Inflammatory macrophage (primary cell): ENCODE measurements at regions not wholly inside any gene's neighbourhood (a gene's known extent, or its start where the extent isn't known, plus 50 kb on each side); places are given as distances from the start of the nearest gene placed in this dataset.

Experiments used
- DNase-seq, 2 donors: peaks; one replicate each; pipeline ENCODE4 v3.0.0-alpha.2; 2020 to 2022

DNA sequence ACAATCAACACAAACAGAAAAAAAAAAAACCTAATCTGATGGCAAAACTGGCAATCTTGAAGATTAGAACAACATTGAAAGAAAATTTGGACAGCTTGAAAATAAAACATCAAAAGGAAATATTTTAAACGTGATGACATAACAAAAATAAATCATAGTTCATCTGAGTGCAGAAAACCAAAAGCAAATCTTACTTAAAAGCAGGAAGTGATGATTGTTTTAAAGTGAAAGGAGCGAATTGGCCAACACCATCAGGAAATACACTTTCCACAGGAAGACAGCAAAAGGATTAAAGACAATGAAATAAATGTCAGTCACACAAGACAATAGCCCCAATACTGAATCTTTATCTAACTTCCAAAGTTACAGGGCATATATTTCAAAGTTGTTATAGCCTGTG lies 696.5 kb upstream of the CHORDC1 start:
- DNase-seq = no peak

DNA sequence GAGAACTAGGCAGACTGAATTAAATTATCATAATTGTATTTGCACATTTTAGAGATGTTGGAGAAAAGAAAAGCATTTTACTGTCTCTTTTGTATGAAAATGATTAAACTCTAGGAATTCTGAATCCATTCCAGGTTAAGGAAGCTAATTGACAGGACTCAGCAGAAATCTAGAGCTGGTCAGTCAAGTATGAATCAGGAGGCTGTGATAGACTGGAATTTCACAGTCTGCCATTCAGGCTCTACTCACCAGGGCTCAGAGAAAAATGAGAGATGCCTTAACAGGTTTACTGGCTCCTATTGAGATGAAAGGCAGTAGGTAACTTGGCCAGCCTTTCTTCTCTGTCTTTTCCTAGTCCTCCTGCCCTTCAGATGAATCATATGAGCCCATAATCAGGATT lies 693.9 kb upstream of the CHORDC1 start:
- DNase-seq = no peak

DNA sequence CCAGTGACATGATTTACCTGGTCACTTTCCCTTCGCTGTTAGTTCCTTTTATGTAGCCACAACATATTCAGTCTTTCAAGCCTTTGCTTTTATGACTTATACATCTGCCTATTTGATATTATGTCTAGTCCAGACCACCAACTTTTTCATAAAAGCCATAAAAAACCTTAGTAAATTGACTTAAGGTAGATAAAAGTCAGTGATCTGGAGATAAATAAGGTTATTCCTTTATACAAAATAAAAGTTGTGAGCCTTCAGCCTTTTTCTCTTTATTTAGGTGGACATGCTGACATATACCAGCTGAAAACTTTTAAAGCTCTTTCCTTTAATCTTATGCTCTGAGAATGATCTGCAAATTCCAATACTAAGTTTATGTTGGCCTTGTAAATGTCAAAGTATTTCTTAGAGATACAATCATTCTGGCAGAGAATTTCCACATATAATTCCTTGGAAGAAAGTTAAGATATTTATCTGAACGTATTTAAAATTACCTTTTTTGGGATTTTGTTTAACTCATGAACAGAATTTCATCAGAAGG lies 690.4 kb upstream of the CHORDC1 start:
- DNase-seq = no peak

DNA sequence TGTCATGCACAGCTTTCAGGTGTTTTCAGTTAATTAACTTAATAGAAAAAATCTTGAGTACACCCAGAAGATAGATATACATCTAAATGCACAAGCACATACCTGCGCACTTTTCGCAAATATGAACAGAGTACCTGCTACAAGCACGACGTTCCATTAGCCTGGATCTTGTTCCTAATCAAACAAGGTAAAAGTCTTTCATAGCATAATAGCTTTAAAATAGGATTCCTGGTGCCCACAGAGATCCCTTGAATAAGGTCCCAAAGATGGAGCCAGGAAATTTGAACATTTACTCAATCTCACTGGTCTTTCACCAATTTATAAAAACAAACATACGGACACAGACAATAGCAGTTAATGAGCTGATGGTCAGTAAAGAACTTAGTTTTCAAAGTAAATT lies 689.8 kb upstream of the CHORDC1 start:
- no peak for DNase-seq

DNA sequence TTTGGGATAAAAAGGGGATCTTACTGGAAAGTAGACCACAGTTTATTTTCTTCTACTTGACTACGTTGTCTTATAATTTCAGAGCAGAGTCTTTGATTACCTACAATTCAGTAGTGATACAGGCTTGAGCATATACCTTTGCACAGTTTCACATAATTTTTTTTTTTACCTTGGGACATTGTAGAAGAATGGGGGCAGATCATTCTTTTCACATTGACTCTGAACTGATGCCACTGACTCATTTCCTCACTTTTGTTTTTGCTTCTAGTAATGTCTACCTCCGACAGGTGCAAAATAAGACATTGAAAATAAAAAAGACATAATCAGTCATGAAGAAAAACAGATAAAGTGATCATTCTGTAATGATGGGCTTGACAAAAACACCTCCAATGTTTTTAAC lies 688.3 kb upstream of the CHORDC1 start:
- no peak for DNase-seq

DNA sequence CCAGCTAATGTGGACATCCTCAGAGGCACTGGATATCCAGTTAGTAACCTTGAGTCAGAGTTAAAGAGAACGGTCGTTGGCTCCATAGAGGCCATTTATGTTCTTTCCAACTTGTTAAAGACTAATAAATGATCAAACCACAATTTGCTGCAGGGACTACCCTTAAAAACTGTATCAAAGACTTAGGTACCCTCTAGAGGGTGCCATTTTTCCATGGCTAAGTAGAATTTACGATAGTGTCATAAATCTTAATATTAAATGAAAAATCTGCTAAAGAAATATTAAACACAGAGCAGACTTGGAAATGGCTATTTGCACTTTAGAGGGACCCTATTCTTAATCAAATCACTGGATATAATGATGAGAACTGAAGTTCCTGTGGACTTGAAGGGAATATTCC lies 685.2 kb upstream of the CHORDC1 start:
- DNase-seq = no peak

DNA sequence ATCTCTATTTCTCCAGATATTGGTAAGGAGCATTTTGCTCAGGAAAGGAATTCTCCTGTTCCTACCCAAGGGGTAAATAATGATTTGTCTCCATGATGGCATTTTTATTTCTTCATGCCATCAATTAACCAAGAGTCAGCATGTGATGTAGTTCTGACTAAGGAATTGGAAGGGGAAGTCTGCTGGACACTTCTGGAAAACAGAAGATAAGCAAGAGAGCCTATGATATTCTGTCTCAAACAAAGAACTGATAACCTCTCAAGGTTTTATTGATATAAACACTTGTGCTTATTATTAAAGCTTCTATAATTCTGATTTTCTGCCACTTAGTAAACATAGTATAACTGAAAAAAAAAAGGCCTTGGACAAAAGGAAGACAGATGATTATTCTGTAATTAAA lies 673.0 kb upstream of the CHORDC1 start:
- no peak for DNase-seq

DNA sequence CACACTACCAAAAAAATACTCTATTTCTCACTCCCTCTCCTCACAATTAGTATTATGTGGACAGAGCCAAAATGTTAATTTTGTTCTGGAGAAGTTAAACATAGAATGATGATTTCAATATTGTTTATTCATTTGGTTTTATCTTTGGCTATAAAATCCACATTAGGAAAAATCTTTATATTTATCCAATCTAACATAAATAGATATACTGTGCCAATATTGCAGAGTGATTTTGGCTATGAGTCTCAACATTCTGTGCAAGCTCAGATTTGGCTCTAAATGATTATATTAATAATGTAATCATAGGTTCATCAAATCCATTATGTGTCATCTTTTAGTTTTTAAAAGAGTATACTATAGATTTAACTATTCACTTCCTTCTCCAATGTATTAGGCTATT lies 667.5 kb upstream of the CHORDC1 start:
- no peak for DNase-seq

DNA sequence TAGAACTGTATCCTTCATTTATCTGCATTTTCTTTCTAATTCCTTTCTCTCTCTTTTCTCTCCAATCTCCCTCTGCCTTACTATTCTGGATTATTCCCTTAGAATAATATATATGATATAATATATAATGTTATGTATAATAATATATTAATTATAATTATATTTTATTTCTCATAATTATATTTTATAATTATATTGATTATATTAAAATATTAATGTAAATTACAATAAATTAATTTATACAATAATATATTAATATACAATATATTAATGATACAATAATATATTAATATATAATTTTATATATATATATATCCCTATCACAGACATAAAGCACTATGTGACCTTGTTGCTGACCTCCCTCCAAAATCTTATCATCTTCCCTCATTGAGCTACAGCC lies 661.3 kb upstream of the CHORDC1 start:
- DNase-seq = no peak

DNA sequence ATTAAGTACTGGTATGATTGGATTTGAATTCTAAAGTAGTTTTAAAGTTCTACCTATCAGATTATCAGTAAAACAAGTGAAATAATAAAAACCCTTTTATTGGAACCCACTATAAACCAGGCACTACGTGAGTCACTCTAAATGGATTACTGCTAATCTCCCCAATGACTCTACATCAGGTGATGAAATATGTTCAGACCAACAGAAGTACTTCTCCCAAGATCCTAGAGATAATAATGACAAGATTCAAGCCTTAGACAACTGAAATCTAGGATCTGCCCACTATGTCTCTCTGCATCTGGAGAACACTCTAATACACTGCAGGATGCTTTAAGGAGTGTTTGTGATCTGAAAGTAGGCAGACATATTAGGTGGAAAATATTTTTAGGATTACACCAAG lies 652.1 kb upstream of the CHORDC1 start:
- DNase-seq = no peak

DNA sequence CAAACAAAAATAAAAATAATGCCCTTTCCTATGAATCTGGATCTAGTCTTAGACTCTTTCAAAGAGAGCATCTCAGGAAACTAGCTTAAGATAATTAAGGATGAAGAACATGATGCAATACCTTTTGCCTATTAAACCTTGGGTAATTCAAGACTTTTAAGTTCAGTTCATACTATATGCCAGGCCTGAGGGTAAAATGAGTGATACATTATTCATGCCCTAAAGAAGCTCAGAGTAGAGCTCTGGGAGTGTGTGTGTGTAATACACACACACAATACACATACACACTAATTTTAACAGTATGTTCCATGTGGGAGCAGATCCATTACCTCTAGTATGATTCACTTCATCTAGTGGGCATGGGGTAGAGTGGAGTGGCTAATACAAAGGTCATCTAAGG lies 651.4 kb upstream of the CHORDC1 start:
- DNase-seq = no peak

DNA sequence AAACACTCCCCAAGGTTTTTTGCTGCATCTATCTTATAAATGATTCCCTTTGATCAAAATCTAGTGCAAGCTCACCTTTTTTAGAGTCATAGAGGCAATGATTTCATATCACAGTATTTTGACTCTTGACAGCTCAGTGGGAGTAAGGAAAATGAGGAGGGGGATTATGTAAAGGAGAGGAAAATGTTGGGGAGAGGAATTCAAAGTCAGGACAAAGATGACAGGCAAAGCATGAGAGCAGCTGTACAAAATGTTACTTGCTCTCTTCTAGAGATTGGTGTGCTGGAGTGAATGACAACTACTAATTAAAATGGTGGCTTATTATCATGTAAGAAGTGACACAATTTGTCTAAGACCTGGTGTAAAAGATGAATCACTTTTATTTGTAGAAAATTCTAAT lies 644.6 kb upstream of the CHORDC1 start:
- no peak for DNase-seq

DNA sequence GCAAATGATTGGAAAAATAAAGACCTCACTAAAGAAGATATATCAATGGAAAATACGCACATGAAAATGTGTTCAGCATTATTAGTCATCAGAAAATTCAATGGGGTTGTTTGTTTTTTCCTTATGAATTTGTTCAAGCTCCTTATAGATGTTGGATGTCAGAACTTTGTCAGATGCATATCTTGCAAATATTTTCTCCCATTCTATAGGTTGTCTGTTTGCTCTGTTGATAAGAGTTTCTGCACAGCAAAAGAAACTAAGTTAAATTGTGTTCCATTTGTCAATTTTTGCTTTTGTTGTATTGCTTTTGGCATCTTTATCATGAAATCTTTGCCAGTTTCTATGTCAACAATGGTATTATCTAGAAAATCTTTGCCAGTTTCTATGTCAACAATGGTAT lies 633.9 kb upstream of the CHORDC1 start:
- DNase-seq = no peak

DNA sequence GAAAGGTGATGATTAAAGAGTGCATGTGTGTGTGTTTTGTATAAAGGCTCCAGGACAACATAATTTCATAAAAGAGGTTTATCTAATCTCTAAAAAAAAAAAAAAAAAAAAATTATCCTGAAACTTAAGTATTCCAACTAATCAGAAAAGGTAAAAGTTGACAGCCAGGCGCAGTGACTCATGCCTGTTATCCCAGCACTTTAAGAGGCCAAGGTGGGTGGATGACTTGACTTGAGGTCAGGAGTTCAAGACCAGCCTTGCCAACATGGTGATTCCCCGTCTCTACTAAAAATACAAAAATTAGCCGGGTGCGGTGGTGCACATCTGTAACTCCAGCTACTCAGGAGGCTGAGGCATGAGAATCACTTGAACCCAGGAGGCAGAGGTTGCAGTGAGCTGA lies 632.7 kb upstream of the CHORDC1 start:
- no peak for DNase-seq

DNA sequence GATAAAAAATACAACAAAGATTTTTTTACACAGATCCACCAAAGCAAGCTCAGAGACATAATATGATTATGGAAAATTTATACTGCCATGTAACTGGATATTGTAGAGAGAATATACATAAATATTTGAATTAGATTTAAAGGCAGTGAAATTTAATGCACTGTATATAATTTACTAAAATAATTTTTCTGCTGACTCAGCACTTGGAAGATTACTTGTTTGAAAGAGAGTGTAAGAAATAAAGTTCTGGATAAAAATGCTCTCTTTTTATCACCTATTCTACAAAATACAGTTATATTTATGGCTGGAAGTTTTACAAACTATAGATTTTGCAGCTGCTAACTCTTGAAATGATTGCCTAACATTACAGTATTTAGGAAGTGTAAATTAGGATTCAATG lies 628.3 kb upstream of the CHORDC1 start:
- no peak for DNase-seq

DNA sequence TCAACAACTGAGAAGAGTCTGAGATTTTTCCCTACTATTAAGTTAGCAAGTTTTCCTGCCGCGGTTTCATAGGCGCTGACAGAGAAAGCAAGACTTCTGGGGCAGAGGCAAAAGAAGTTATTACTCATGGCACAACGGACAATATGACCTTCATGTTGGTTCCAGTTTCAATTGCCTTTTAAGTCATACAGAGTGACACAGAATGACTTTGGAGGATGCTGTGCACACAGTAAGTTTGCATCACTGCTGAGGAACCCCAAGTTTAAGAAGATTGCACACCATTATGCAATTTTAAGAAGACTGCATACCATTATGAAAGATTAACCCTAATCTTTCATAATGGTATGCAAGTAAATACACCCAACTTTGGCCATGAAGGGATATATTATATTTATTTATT lies 626.5 kb upstream of the CHORDC1 start:
- no peak for DNase-seq

DNA sequence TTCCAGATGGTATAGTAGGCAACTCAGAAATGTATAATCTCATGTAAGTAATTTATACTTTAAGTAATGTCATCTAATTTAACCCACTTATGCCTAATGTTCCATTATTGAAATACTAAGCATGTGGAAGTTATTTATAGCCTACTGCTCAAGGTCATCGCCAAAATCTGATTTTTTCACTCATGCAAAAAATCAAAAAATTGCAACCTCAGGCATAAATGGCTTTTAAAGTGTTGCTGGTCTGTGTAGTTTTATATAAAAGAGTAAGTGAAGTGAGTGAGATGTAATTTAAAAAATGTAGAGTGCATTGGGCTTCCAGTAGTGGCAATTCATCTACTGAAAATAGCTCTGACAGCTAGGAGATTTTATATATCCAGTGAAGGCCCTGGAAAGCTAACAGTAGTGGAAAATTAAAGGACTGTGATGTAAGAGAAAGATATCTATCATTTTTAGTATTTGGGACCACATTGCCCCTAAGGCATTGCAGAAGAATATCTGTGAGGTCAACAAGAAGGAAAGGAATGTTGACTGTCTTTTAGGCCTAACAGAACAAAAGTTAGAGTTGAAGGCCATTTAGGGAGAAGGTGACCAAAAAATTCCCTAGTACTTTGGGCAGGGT lies 624.5 kb upstream of the CHORDC1 start:
- no peak for DNase-seq

DNA sequence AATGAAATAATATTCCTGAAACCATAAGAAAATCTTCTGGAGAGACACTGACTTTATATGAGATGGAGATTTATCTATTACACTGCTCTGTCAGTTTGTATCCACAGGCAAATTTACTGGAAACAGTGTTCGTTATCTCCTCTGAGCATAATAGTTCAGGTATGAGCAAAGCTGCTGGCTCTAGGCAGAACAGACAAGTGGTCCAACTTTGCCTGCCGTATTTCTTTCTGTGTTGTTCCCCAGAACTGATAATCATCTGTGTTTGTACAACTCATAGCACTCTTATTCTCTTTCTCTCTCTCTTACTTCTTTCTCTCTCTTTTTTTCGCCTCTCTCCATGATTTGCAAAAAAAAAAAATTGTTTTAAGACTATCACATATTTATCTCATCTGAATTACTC lies 623.8 kb upstream of the CHORDC1 start:
- DNase-seq = no peak

DNA sequence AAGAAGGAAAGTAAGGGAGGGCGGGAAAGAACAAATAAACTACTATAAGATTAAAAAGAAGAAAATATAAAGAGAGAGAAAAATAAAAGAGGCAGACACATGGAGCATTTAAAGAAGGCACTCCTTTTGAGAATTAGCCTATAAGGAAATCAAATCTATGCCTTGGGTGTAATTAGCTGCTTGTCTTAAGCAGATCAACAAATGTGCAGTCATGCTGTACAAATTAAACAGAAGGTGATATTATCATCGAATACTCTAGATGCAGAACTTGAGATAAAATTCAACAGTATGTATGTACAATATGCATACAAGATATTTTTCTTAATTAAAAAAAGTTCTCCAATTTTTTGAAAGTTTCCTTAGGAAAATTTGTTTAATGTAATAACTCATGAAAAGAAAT lies 623.0 kb upstream of the CHORDC1 start:
- no peak for DNase-seq

DNA sequence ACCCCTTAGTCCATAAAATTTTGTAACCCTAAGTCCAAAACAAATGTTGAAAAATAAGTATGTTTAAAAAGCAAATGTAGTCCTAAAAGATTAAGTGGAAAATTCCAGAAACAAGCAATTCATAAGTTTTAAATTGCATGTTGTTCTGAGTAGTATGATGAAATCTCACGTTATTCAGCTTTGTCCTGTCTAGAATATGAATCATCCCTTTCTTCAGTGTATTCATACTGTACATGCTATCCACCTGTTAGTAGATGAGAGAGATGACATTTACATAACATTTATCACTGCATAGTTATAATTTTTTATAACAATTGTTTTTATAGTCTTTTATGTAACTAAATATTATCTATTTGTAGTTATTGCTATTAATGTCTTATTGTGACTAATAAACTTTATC lies 622.3 kb upstream of the CHORDC1 start:
- DNase-seq = no peak

DNA sequence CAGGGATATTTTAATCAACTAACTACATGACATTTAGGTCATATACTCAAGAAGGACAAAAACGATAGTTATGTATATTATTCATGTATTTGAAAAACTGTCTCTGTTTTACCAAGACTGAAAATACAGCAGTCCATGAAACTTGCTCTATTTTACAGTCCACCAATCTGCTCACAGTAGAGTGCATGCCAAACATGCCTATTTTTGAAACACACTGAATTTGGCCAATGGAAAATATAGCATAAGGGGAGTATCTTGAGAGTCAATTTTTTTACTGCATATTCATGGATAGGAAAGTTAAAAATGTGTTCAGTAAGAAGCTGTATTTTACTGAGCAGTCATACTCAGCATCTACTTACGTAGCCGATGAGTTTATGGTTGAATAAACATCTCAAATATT lies 621.2 kb upstream of the CHORDC1 start:
- DNase-seq = no peak

DNA sequence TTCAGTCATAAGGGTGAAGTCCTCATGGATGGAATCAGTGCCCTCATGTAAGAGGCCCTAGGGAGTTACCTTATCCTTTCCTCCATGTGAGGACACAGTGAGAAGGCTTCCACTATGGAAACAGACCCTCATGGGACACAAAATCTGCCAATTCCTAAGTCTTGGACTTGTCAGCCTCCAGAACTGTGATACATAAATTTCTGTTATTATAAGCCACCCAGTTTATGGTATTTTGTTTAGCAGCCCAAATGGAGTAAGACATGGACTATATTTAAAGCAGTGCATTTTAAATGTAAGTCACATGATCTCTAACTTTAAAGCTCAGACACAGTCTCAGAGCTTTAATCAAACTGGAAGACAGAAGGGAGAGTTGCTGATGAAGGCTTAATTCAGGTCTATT lies 619.8 kb upstream of the CHORDC1 start:
- DNase-seq = no peak

DNA sequence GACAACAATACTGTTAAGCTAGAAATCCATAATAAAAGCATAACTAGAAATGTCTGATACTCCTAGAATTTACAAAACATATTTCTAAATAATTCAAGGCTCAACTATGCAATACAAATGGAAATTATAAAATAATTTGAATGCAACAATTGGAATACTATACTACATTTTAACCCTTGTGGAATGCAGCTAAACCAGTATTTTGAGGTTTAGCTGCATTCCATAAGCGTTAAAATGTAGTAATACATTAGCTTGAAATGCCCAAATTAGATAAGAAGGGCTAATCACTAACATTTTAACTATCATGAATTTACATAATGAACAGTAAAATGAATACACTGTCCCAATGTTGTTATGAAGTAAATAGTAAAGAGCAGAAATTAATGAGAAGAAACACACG lies 617.2 kb upstream of the CHORDC1 start:
- DNase-seq = no peak

DNA sequence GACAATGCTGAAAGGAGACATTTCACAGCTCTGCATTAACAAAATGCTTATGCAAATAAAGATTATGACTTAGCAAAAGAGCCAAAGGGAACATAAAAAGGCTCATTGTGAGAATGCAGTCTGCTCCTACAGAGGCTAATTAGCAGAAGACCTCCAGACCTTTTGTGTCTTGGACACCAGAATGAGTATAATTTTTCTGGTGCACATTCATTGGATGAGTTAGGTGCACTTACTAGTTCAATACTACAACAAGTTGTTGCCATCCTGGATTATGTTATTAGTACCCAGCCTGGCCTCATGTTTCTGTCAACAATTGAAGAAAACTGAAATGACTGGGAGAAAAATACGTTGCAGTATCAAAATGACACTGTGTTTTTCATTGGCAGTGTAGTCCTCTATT lies 613.2 kb upstream of the CHORDC1 start:
- DNase-seq = no peak

DNA sequence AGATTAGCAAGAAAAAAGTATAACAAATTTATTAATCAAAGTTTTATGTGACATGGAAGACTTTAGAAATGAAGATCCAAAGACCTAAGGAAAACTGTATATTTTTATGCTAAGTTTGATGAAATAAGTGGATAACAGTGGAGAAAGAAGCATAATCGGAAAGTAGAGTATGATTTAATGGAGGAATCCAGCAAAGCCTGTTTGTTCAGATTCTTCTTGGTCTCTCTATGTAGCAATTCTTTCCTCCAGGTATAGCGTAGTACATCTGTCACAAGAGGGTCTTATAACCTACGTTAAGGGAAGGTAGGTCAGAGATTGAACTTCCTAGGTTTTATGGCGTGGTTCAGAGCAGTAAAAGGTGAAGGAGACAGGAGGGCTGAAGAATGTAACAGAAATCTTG lies 600.6 kb upstream of the CHORDC1 start:
- no peak for DNase-seq

DNA sequence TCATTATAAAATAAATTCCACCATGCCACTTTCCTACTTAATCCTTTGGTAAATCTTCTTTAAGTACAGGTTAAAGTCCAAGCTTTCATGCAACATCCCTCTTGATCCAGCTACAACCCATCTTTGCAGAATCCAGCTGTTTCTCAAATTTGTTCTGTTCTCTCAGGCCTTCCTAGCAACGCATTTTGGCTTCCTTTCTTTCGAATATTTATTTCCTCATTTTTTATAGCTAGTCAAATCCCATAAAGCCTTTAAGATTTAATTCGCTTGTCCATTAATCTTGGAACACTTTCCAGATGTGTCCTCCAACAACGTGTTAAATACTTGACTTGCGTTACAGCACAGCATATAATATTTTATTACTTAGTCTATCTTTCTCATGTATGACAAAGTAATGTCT lies 600.1 kb upstream of the CHORDC1 start:
- DNase-seq = no peak
